BLaER1 (cell line): ENCODE measurements at regions not wholly inside any gene's neighbourhood (a gene's known extent, or its start where the extent isn't known, plus 50 kb on each side); places are given as distances from the start of the nearest gene placed in this dataset.
"Not testable (repeated sequence)": the region's sequence is repeated elsewhere in the genome, so short reads cannot be mapped to it uniquely, and the experiment has no call there.

Source experiments
- H3K27ac ChIP-seq: shearing (Covaris generic); formaldehyde crosslinking; 2 replicates; pipeline ENCODE4 v1.8.1; 2022
- H3K27me3 ChIP-seq: shearing (Covaris generic); formaldehyde crosslinking; 2 replicates; pipeline ENCODE4 v1.8.1; 2022
- H3K36me3 ChIP-seq: shearing (Covaris generic); formaldehyde crosslinking; 2 replicates; pipeline ENCODE4 v1.8.1; 2022
- H3K4me1 ChIP-seq: shearing (Covaris generic); formaldehyde crosslinking; 2 replicates; pipeline ENCODE4 v1.8.1; 2022
- H3K4me2 ChIP-seq: shearing (Covaris generic); formaldehyde crosslinking; 2 replicates; pipeline ENCODE4 v1.8.1; 2022
- H3K4me3 ChIP-seq: shearing (Covaris generic); formaldehyde crosslinking; 2 replicates; pipeline ENCODE4 v1.8.1; 2022
- H3K9ac ChIP-seq: shearing (Covaris generic); formaldehyde crosslinking; 2 replicates; pipeline ENCODE4 v1.8.1; 2022
- H3K9me3 ChIP-seq: shearing (Covaris generic); formaldehyde crosslinking; 2 replicates; pipeline ENCODE4 v1.8.1; 2022
- H4K20me1 ChIP-seq: shearing (Covaris generic); formaldehyde crosslinking; 2 replicates; pipeline ENCODE4 v1.8.1; 2022
- Cebpa-rat ChIP-seq: shearing (Covaris generic); IDR thresholded peaks from 2 replicates; pipeline ENCODE4 v1.8.1; 2022

- H3K9ac ChIP-seq: no peak overlapping the region
- no peaks in the 10 kb centered on the region for H4K20me1 ChIP-seq
- no peaks in the 10 kb centered on the region for H3K9me3 ChIP-seq
- H3K27me3 ChIP-seq: no peaks in the 10 kb centered on the region
- no peaks in the 10 kb centered on the region for H3K4me1 ChIP-seq
- no peak for TF ChIP-seq Cebpa-rat
- H3K4me2 ChIP-seq: no peak overlapping the region
- no peak overlapping the region for H3K4me3 ChIP-seq
- no peak overlapping the region for H3K27ac ChIP-seq
- no peaks in the 10 kb centered on the region for H3K36me3 ChIP-seq
Measured at GRCh38 chr2:167579826-167580225, 667.6 kb downstream of the STK39 start.

GRCh38 chr2:167575276-167575675 lies 672.1 kb downstream of the STK39 start:
- Histone ChIP-seq H3K4me2 (no peak overlapping the region), H3K9me3 (no peaks in the 10 kb centered on the region), H3K27me3 (no peaks in the 10 kb centered on the region), H3K27ac (no peak overlapping the region), H3K36me3 (no peaks in the 10 kb centered on the region), H3K9ac (no peak overlapping the region), H4K20me1 (no peaks in the 10 kb centered on the region), H3K4me3 (no peak overlapping the region), H3K4me1 (no peaks in the 10 kb centered on the region)
- TF ChIP-seq Cebpa-rat: no peak

GRCh38 chr2:167572883-167573619 lies 674.3 kb downstream of the STK39 start:
- Histone ChIP-seq H3K4me3 (no peak overlapping the region), H3K27me3 (no peaks in the 10 kb centered on the region), H3K4me1 (no peaks in the 10 kb centered on the region), H3K27ac (no peak overlapping the region), H4K20me1 (no peaks in the 10 kb centered on the region), H3K9me3 (no peaks in the 10 kb centered on the region), H3K36me3 (no peaks in the 10 kb centered on the region), H3K9ac (no peak overlapping the region), H3K4me2 (no peak overlapping the region)
- TF ChIP-seq Cebpa-rat: no peak

GRCh38 chr2:167570370-167570769 lies 677.0 kb downstream of the STK39 start:
- Histone ChIP-seq H3K9ac (no peak overlapping the region), H3K4me3 (no peak overlapping the region), H3K9me3 (no peaks in the 10 kb centered on the region), H3K4me1 (no peaks in the 10 kb centered on the region), H4K20me1 (no peaks in the 10 kb centered on the region), H3K4me2 (no peak overlapping the region), H3K27me3 (no peaks in the 10 kb centered on the region), H3K36me3 (no peaks in the 10 kb centered on the region), H3K27ac (no peak overlapping the region)
- TF ChIP-seq Cebpa-rat: no peak

- H3K4me3 ChIP-seq, H3K36me3 ChIP-seq, H3K4me1 ChIP-seq, H3K4me2 ChIP-seq, H4K20me1 ChIP-seq, H3K27me3 ChIP-seq, H3K9ac ChIP-seq, H3K27ac ChIP-seq: not testable (repeated sequence)
- H3K9me3 ChIP-seq: peaks cover 16% of the 10 kb centered on the region
Measured at GRCh38 chr2:167563885-167564619, 675.8 kb downstream of the XIRP2 start.

DNA sequence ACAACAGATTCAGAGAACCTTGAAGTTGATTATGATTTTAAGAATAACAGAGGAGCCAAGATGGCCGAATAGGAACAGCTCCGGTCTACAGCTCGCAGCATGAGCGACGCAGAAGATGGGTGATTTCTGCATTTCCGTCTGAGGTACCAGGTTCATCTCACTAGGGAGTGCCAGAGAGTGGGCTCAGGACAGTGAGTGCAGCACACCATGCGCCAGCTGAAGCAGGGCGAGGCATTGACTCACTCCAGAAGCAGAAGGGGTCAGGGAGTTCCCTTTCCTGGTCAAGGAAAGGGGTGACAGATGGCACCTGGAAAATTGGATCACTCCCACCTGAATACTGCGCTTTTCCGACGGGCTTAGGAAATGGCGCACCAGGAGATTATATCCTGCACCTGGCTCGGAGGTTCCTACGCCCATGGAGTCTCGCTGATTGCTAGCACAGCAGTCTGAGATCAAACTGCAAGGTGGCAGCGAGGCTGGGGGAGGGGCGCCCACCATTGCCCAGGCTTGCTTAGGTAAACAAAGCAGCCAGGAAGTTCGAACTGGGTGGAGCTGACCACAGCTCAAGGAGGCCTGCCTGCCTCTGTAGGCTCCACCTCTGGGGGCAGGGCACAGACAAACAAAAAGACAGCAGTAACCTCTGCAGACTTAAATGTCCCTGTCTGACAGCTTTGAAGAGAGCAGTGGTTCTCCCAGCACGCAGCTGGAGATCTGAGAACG lies 670.2 kb downstream of the XIRP2 start:
- not testable (repeated sequence) for H3K27ac ChIP-seq, H3K4me3 ChIP-seq, H3K27me3 ChIP-seq, H3K36me3 ChIP-seq, H3K9me3 ChIP-seq, H4K20me1 ChIP-seq, H3K4me2 ChIP-seq, H3K9ac ChIP-seq, H3K4me1 ChIP-seq

GRCh38 chr2:167555098-167555720 lies 666.9 kb downstream of the XIRP2 start:
- no peaks in the 10 kb centered on the region for H3K36me3 ChIP-seq
- H3K27ac ChIP-seq: no peak overlapping the region

GRCh38 chr2:167553635-167554034 lies 665.4 kb downstream of the XIRP2 start:
- H3K27ac ChIP-seq: no peak overlapping the region
- H3K9me3 ChIP-seq: peaks cover 4% of the 10 kb centered on the region
- H4K20me1 ChIP-seq: no peaks in the 10 kb centered on the region
- no peak overlapping the region for H3K4me3 ChIP-seq
- H3K36me3 ChIP-seq: no peaks in the 10 kb centered on the region
- no peak overlapping the region for H3K4me2 ChIP-seq
- no peak overlapping the region for H3K9ac ChIP-seq
- TF ChIP-seq Cebpa-rat: no peak
- H3K4me1 ChIP-seq: no peaks in the 10 kb centered on the region
- no peaks in the 10 kb centered on the region for H3K27me3 ChIP-seq

More at GRCh38 chr2:167555098-167555720, 666.9 kb downstream of the XIRP2 start:
- Histone ChIP-seq H4K20me1 (no peaks in the 10 kb centered on the region), H3K4me2 (no peak overlapping the region), H3K4me1 (no peaks in the 10 kb centered on the region), H3K4me3 (no peak overlapping the region), H3K9me3 (peaks cover 4% of the 10 kb centered on the region), H3K27me3 (no peaks in the 10 kb centered on the region), H3K9ac (no peak overlapping the region)
- no peak for TF ChIP-seq Cebpa-rat

- H3K9ac ChIP-seq: no peak overlapping the region
- no peaks in the 10 kb centered on the region for H4K20me1 ChIP-seq
- H3K4me2 ChIP-seq: no peak overlapping the region
- no peaks in the 10 kb centered on the region for H3K27me3 ChIP-seq
- H3K4me1 ChIP-seq: no peaks in the 10 kb centered on the region
- H3K4me3 ChIP-seq: no peak overlapping the region
- H3K27ac ChIP-seq: no peak overlapping the region
- H3K36me3 ChIP-seq: no peaks in the 10 kb centered on the region
- H3K9me3 ChIP-seq: no peaks in the 10 kb centered on the region
- no peak for TF ChIP-seq Cebpa-rat
Measured at GRCh38 chr2:167551416-167551815, 663.1 kb downstream of the XIRP2 start.

- Histone ChIP-seq H3K27ac (no peak overlapping the region), H3K27me3 (no peaks in the 10 kb centered on the region), H3K9me3 (no peaks in the 10 kb centered on the region), H3K36me3 (no peaks in the 10 kb centered on the region), H3K9ac (no peak overlapping the region), H3K4me3 (no peak overlapping the region), H3K4me2 (no peak overlapping the region), H3K4me1 (no peaks in the 10 kb centered on the region), H4K20me1 (no peaks in the 10 kb centered on the region)
- TF ChIP-seq Cebpa-rat: no peak
Measured at GRCh38 chr2:167550448-167550847, 662.2 kb downstream of the XIRP2 start.
